Dermis microvascular lymphatic vessel endothelial cell (primary cell): ENCODE measurements at regions not wholly inside any gene's neighbourhood (a gene's known extent, or its start where the extent isn't known, plus 50 kb on each side); places are given as distances from the start of the nearest gene placed in this dataset.
A peak's percentile ranks its signal among the peaks of the same experiment; 100 is the strongest.
"Not testable (repeated sequence)": the region's sequence is repeated elsewhere in the genome, so short reads cannot be mapped to it uniquely, and the experiment has no call there.

Experiments
- DNase-seq, 2 donors: peaks; one replicate each; pipeline versions ENCODE4 v3.0.0 to v3.0.0-alpha.2; 2010; ENCODE audit warnings: low read depth in 2 of 2

- DNase-seq = no peak
Measured at GRCh38 chr14:53408175-53408879, 255.2 kb upstream of the DDHD1 start.

- no peak for DNase-seq
Measured at GRCh38 chr14:53406519-53406918, 253.4 kb upstream of the DDHD1 start.

DNA sequence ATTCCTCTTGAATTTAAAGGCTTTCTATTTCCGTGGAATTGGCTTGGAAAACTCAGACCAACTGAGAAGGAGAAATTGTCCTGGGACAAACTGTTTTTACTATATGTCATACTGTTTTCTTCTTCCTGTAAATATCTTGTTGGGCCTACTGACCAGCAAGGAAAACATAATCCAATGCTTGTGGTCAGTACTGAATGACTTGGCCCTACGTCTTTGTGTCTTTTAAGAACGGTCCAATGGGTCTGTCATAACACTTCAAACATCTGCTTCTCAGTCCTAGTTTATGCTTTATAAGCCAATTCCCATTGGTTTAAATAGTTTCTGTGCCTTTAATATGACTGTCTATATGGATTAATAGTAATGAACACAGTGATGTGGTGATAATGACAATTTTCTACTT is 248.5 kb upstream of the DDHD1 start:
- DNase-seq = no peak

DNA sequence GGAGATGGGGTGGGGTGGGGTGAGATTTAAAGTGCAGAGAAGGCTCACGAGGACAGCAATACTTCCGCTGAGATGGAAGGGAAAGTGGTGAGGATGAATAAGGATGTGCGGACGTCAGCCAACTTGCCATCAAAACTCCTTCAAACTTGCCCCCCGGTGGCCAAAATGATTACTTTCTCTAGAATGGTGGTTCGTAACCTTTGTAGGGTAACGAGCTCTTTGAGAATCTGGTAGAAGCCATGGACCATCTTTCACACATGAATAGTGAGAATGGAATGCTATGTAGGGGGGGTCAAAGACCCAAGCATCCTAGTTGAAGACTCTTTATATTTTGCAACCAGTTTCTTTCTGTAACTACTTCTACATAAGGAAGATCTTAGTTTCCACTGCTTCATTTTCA is 245.9 kb upstream of the DDHD1 start:
- DNase-seq = peak in 1 of 2 donors; percentile 31

DNA sequence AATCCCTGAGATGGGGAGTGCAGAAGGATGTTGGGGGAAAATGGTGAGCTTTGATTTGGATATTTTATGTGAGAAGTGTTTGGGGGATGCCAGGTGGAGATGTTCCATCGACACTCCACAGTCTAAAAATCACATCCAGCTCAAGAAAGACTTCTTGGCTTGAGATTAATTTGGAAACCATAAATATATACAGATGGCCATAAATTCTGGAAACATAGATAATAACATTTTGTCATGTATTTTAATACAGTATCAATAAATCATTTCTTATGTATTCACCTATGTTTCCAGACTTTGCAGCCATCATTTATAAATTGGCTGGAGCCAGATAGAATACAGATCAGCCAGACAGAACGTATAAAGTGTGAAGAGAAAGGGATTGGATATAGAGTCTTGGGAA is 245.5 kb upstream of the DDHD1 start:
- no peak for DNase-seq

- DNase-seq = not testable (repeated sequence)
Measured at GRCh38 chr14:53395267-53395666, 242.1 kb upstream of the DDHD1 start.

DNA sequence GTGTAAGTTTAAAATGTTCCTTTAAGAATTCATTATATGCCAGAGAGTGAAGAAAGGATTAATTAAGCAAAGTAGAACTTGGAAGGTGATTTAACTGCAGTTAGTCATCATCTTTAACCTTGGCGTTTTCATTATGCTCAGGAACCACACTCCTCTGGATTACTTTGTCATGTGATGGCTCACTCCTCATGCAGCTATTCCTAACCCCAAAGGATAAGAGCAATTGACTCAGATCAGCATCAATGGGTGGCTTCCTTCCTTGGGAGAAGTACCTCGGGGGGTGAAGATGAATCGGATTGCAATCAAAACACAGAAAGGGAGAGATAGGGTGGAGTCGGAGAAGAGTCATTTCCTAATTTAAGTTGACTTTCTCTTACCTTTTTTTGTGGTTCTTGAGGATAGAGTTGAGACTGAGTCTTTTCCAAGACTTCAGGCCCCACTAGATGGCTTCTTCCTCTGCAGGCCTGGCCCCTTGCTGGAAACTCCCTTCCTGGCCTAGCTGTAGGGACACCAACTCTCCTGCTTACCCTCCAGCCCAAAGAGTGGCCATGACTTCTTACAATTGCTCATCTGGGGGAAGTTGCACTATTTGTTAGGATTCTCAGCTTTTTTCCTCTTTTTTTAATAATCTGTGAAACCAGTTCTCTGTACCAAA is 238.6 kb upstream of the DDHD1 start:
- peak in 1 of 2 donors; percentile 33 for DNase-seq

- DNase-seq = peak in 1 of 2 donors; percentile 41
Measured at GRCh38 chr14:53391156-53391555, 238.0 kb upstream of the DDHD1 start.

DNA sequence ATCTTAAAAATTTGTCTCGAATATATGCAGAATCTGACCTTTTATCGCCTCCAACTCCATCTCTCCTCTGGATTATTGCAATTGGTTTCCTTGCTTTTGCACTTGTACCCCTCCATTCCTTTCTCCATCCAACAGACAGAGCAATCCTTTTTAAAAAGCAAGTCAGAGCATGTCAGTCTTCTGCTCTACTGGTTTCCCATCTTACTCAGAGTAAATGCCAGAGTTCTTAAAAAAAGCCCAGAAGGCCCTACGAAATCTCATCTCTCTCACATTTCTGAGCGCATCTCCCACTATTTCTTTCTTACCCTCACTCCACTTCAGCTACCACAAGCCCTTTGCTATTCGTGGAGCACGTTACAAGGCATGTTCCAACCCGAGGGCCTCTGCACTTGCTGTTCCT is 236.9 kb upstream of the DDHD1 start:
- DNase-seq = no peak

GRCh38 chr14:53389202-53389601 is 236.1 kb upstream of the DDHD1 start:
- peak in 1 of 2 donors; percentile 31 for DNase-seq

GRCh38 chr14:53386362-53386761 is 233.2 kb upstream of the DDHD1 start:
- DNase-seq = no peak

DNA sequence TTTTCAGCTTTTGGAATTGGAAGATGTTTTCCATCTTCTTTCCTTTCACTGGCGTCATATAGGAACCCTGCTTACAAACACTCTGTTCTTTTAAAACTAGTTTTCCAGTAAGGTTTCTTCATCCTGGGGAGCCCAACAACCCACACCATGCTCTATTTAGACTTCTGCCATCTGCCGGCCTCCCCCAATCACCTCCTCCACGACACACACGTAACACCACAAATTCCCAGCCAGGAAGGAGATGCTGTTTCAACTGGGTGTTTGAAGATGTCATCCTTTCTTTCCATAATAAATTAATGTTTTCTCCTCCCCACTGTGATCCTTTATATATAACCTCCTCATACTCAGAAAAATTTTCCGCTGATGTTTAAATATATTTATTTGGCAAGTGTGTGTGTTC is 231.4 kb upstream of the DDHD1 start:
- no peak for DNase-seq

GRCh38 chr14:53384073-53384472 is 230.9 kb upstream of the DDHD1 start:
- no peak for DNase-seq

GRCh38 chr14:53381895-53382294 is 228.8 kb upstream of the DDHD1 start:
- no peak for DNase-seq

DNA sequence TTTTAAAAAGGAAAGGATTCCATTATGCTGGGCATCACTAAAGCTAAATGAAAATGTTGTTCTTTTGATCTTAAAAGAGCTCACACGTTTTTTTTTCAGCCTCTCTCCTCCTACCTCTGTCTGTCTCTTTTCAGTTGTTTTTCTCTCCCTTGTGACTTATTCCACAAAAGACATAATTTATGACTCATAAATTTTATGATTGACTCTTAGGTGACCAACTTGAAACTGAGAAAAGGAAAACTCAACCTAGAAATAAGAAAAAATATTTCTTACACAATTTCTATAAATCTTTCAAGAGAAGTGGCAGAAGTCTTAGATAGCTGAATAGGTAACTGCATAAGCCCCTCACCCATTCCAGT is 227.7 kb upstream of the DDHD1 start:
- no peak for DNase-seq

GRCh38 chr14:53380052-53380866 is 227.1 kb upstream of the DDHD1 start:
- DNase-seq = no peak

DNA sequence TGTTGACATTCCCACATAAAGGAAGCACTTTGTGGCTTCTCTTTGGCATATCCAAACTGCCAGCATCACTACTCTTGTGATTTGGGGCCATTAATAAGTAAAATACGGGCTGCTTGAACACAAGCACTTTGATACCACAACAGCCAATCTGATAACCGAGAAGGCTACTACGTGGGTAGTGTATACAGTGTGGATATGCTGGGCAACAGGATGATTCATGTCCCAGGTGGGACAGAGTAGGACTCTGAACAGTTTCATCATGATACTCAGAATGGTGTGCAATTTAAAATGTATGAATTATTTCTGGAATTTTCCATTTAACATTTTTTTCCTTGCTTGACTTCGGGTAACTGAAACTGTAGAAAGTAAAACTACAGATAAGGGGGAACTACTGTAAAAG is 225.0 kb upstream of the DDHD1 start:
- DNase-seq = no peak

- no peak for DNase-seq
Measured at GRCh38 chr14:53376064-53376463, 222.9 kb upstream of the DDHD1 start.

- DNase-seq = no peak
Measured at GRCh38 chr14:53375599-53375998, 222.5 kb upstream of the DDHD1 start.

DNA sequence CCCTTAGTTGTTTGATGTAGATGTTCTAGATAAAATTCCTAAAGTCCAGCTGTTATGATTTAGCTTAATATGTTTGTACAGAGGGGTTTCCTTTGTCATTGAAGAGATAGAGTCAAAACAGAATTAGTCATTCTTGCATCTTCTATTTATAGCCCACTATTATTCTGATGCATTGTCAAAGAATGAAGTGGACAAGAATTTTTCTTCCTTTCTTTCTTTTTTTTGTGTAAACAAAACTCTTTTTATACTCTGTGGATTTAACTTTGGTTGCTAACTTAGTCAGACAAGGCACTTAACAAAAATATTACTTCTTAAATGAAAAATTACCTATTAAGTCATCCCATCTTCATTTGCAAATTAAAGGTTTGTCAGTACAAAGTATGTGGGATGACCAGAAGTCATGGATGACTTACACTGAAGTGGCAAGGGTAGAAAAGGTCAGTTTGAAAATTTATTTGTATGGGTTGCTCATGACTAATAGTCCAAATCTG is 215.6 kb upstream of the DDHD1 start:
- peak; percentile 25 to 72 for DNase-seq

GRCh38 chr14:53368066-53368465 is 214.9 kb upstream of the DDHD1 start:
- peak in 1 of 2 donors; percentile 14 for DNase-seq

DNA sequence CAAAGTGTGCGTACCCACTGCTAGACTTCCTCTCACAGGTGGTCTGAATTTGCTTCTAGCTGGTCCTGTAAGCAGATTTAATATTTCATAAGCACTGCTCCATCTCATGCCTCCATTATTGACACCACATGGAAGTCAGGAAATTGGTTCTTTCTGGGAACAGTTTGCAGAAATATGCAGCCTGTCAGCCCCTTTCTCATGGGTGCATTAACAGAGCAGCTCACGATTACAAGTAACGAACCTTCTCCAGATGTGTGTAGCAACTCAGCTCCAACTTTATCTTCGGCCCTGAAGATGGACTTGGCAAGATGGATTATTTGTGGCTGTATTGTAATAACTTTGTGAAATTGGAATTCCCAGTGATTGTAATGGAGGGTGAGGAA is 214.5 kb upstream of the DDHD1 start:
- no peak for DNase-seq
